OCI-LY1 (cell line): ENCODE measurements at regions not wholly inside any gene's neighbourhood (a gene's known extent, or its start where the extent isn't known, plus 50 kb on each side); places are given as distances from the start of the nearest gene placed in this dataset.

Experiments
- H2AFZ ChIP-seq: fragments of 200-600 bp; sonication (generic), shearing (Covaris generic); 2 replicates; pipeline ENCODE4 v1.6.0; 2014; ENCODE audit warnings: antibody characterized with exemption, mild to moderate bottlenecking, low read length
- H3F3A ChIP-seq: fragments of 200-600 bp; sonication (generic), shearing (Covaris generic); 2 replicates; pipeline ENCODE4 v1.6.0; 2014; ENCODE audit warnings: mild to moderate bottlenecking, antibody characterized with exemption, low read length, moderate library complexity; ENCODE audit not compliant: insufficient read depth
- H3K27ac ChIP-seq: fragments of 200-600 bp; sonication (generic); 2 replicates; pipeline ENCODE4 v1.5.1; 2014; ENCODE audit warnings: low read length, mixed run types, mild to moderate bottlenecking, low read depth; ENCODE audit not compliant: poor library complexity, severe bottlenecking
- H3K27me3 ChIP-seq: fragments of 200-600 bp; sonication (generic); 2 replicates; pipeline ENCODE4 v1.6.0; 2014; ENCODE audit warnings: antibody characterized with exemption, mild to moderate bottlenecking, low read length, moderate library complexity; ENCODE audit not compliant: insufficient read depth
- H3K36me3 ChIP-seq: fragments of 200-600 bp; sonication (generic); 2 replicates; pipeline ENCODE4 v1.6.1; 2014; ENCODE audit warnings: mild to moderate bottlenecking, antibody characterized with exemption, low read length, moderate library complexity, mixed read lengths; ENCODE audit not compliant: insufficient read depth
- H3K4me1 ChIP-seq: fragments of 200-600 bp; sonication (generic); 2 replicates; pipeline ENCODE4 v1.5.1; 2014; ENCODE audit warnings: mild to moderate bottlenecking, low read length, moderate library complexity; ENCODE audit not compliant: insufficient read depth, severe bottlenecking
- H3K4me2 ChIP-seq: fragments of 200-600 bp; sonication (generic), shearing (Covaris generic); 2 replicates; pipeline ENCODE4 v1.6.1; 2014; ENCODE audit warnings: low read length
- H3K4me3 ChIP-seq: fragments of 200-600 bp; sonication (generic); 2 replicates; pipeline ENCODE4 v1.5.1; 2014; ENCODE audit warnings: low read length, low read depth, mild to moderate bottlenecking, mixed read lengths; ENCODE audit not compliant: poor library complexity, severe bottlenecking
- H3K79me2 ChIP-seq: fragments of 200-600 bp; shearing (Covaris generic); 2 replicates; pipeline ENCODE4 v1.6.1; 2016; ENCODE audit warnings: mixed run types, low read length, mixed read lengths; ENCODE audit not compliant: insufficient read depth
- H3K9ac ChIP-seq: fragments of 200-600 bp; sonication (generic), shearing (Covaris generic); 2 replicates; pipeline ENCODE4 v1.6.1; 2014; ENCODE audit warnings: mild to moderate bottlenecking, low read length, mixed read lengths
- H3K9me2 ChIP-seq: fragments of 200-600 bp; sonication (generic), shearing (Covaris generic); 2 replicates; pipeline ENCODE4 v1.6.1; 2014; ENCODE audit warnings: low read depth, mild to moderate bottlenecking, low read length, mixed read lengths
- H3K9me3 ChIP-seq: fragments of 200-600 bp; shearing (Covaris generic); 2 replicates; pipeline ENCODE4 v1.6.1; 2014; ENCODE audit warnings: low read length, mixed read lengths
- H4K20me1 ChIP-seq: fragments of 200-600 bp; sonication (generic), shearing (Covaris generic); 2 replicates; pipeline ENCODE4 v1.6.0; 2016; ENCODE audit warnings: mild to moderate bottlenecking, low read length; ENCODE audit not compliant: insufficient read depth
- CTCF ChIP-seq: fragments of 200-600 bp; sonication (generic), shearing (Covaris generic); IDR thresholded peaks from 2 replicates; pipeline ENCODE4 v1.5.1; 2017; ENCODE audit warnings: mild to moderate bottlenecking, antibody characterized with exemption, low read length, moderate library complexity, mixed read lengths
- EZH2 ChIP-seq: fragments of 200-600 bp; sonication (generic), shearing (Covaris generic); IDR thresholded peaks from 2 replicates; pipeline ENCODE4 v1.8.0; 2017; ENCODE audit warnings: borderline replicate concordance, mixed run types, mild to moderate bottlenecking, antibody characterized with exemption, low read length, moderate library complexity, mixed read lengths

- Histone ChIP-seq H3K4me2 (no peak overlapping the region), H3K4me3 (no peak overlapping the region), H3K36me3 (no peaks in the 10 kb centered on the region), H2AFZ (no peak overlapping the region), H3K9me2 (no peaks in the 10 kb centered on the region), H3K27ac (no peak overlapping the region), H3K4me1 (no peaks in the 10 kb centered on the region), H3K79me2 (no peaks in the 10 kb centered on the region), H3K9me3 (no peaks in the 10 kb centered on the region), H3K27me3 (no peaks in the 10 kb centered on the region), H3K9ac (no peak overlapping the region), H3F3A (no peaks in the 10 kb centered on the region), H4K20me1 (no peaks in the 10 kb centered on the region)
- no peak for TF ChIP-seq CTCF
- no peak for TF ChIP-seq EZH2
Observed at GRCh38 chr16:6932871-6933385, 399.7 kb upstream of the RBFOX1 start.

- no peaks in the 10 kb centered on the region for H3K9me2 ChIP-seq
- no peaks in the 10 kb centered on the region for H3F3A ChIP-seq
- H3K36me3 ChIP-seq = no peaks in the 10 kb centered on the region
- no peak overlapping the region for H3K4me2 ChIP-seq
- TF ChIP-seq CTCF = no peak
- no peak for TF ChIP-seq EZH2
- no peaks in the 10 kb centered on the region for H3K9me3 ChIP-seq
- no peak overlapping the region for H3K9ac ChIP-seq
- no peaks in the 10 kb centered on the region for H3K4me1 ChIP-seq
- no peak overlapping the region for H3K4me3 ChIP-seq
- no peaks in the 10 kb centered on the region for H3K79me2 ChIP-seq
- H4K20me1 ChIP-seq = no peaks in the 10 kb centered on the region
- no peaks in the 10 kb centered on the region for H3K27me3 ChIP-seq
- no peak overlapping the region for H3K27ac ChIP-seq
- no peak overlapping the region for H2AFZ ChIP-seq
Observed at GRCh38 chr16:6929868-6930267, 402.8 kb upstream of the RBFOX1 start.

- Histone ChIP-seq H3K27me3 (no peaks in the 10 kb centered on the region), H3K9ac (no peak overlapping the region), H3K79me2 (no peaks in the 10 kb centered on the region), H4K20me1 (no peaks in the 10 kb centered on the region), H3K36me3 (no peaks in the 10 kb centered on the region), H3K4me1 (no peaks in the 10 kb centered on the region), H3K9me3 (no peaks in the 10 kb centered on the region), H3K27ac (no peak overlapping the region), H2AFZ (no peak overlapping the region), H3K4me2 (no peak overlapping the region), H3F3A (no peaks in the 10 kb centered on the region), H3K4me3 (no peak overlapping the region), H3K9me2 (no peaks in the 10 kb centered on the region)
- TF ChIP-seq CTCF = no peak
- no peak for TF ChIP-seq EZH2
Observed at GRCh38 chr16:6926762-6927161, 405.9 kb upstream of the RBFOX1 start.
